Thyroid gland (tissue), 4 donors: ENCODE measurements at regions not wholly inside any gene's neighbourhood (a gene's known extent, or its start where the extent isn't known, plus 50 kb on each side); places are given as distances from the start of the nearest gene placed in this dataset.

Source experiments
- CTCF ChIP-seq, 6 experiments: fragments of 200-600 bp in 3 of 6; fragments of 450-650 bp in 3 of 6; sonication (generic) in 3 of 6; IDR thresholded peaks; one replicate each; pipeline ENCODE4 v1.5.1; 2016 to 2019; ENCODE audit warnings: antibody characterized with exemption in 6 of 6, mild to moderate bottlenecking in 2 of 6, inconsistent platforms in 1 of 6, moderate library complexity in 1 of 6
- POLR2A ChIP-seq, 2 donors: fragments of 450-650 bp; IDR thresholded peaks; one replicate each; pipeline ENCODE4 v1.6.1; 2017; ENCODE audit warnings: antibody characterized with exemption in 2 of 2, mild to moderate bottlenecking in 2 of 2, moderate library complexity in 1 of 2

DNA sequence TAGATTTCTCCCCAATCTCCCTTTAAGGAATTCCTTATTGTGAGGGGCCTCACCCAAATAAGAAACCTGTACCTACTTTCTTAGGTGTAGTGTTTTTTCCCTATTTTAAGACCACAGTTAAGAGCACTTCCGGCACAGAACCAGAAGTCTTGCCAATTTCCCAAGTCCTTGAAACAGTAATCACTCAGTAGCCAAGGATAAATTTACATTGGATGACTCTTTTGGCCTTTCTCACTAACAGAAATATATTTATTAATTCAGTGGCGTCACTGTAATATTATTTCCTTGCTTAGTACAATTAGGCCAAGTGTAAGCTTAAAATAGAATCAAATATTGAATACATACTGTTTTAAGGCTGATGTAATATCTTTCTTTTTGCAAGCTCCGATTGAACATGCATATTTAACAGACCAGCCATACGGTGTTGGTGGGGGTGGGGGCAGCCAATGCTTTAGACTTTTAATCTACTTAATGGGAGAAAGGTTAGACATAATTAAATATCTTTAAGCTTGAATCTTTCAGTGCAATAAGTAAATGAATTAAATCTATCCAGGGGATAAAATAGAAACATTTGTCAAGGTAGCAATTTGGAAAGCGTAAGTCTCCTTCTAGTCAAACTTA is 50.8 kb upstream of the ITGA6 start:
- no peak for TF ChIP-seq CTCF (IDR thresholded peaks at IDR 0.05)
- no peak for TF ChIP-seq POLR2A (IDR thresholded peaks at IDR 0.05)
